K562 (cell line): ENCODE measurements at regions not wholly inside any gene's neighbourhood (a gene's known extent, or its start where the extent isn't known, plus 50 kb on each side); places are given as distances from the start of the nearest gene placed in this dataset.

Source experiments
- ATAC-seq: fragments of 200-7000 bp; cut with Tn5 transposase; 3 replicates; pipeline ENCODE4 v1.9.1; 2020; ENCODE audit warnings: moderate library complexity
- BruUV-seq: library from RNA; stranded (reverse); fragments of 400-500 nt; replicated peaks from 2 replicates; lab custom pipeline; 2021; lab: Mats Ljungman, UMichigan
- CTCF ChIA-PET: fragments of 300-600 bp; formaldehyde crosslinking; extraction: SDS; loops from one replicate; lab custom pipeline; 2021; ENCODE audit warnings: low intra/inter-chr PET ratio; lab: Yijun Ruan, JAX
- POLR2A ChIA-PET: fragments of 300-600, 350-650 bp; sonication (Branson Sonifier 250); formaldehyde crosslinking; extraction: SDS; loops from one replicate; lab custom pipeline; 2021; ENCODE audit warnings: antibody characterized with exemption, inconsistent platforms; lab: Yijun Ruan, JAX
- DNase-seq, 4 experiments: peaks; one replicate each; pipeline versions ENCODE4 v3.0.0 to v3.0.0-alpha.2; 2011 to 2018; ENCODE audit warnings: low spot score in 3 of 4, mixed read lengths in 3 of 4; ENCODE audit errors: extremely low read depth in 1 of 4
- FAIRE-seq: peaks from 2 replicates; lab custom pipeline; 2011; peaks lifted over from hg19 to GRCh38; lab: Jason Lieb, UNC
- H2AFZ ChIP-seq: 2 replicates; pipeline ENCODE4 v1.6.0; 2011; ENCODE audit warnings: low read depth, low read length, control low read depth, inconsistent platforms
- H3K27ac ChIP-seq: fragments of 200-600 bp; 3 replicates; pipeline ENCODE4 v1.8.0; 2011; ENCODE audit warnings: low read depth, mild to moderate bottlenecking, control low read depth, inconsistent platforms, low read length, moderate library complexity, mixed read lengths; ENCODE audit errors: extremely low read depth
- H3K27me3 ChIP-seq, 2 experiments: fragments of 300-600 bp in 1 of 2; 2 replicates in 1 of 2; 3 replicates in 1 of 2; pipeline versions ENCODE4 v1.6.0 to v1.8.0; 2011; ENCODE audit warnings: inconsistent platforms in 2 of 2, low read length in 2 of 2, mild to moderate bottlenecking in 1 of 2, mixed read lengths in 1 of 2, moderate library complexity in 1 of 2; ENCODE audit not compliant: control insufficient read depth in 2 of 2, insufficient read depth in 2 of 2
- H3K36me3 ChIP-seq: fragments of 300-600 bp; 3 replicates; pipeline ENCODE4 v1.8.0; 2011; ENCODE audit warnings: mild to moderate bottlenecking, low read length, inconsistent platforms; ENCODE audit not compliant: control insufficient read depth, insufficient read depth
- H3K4me1 ChIP-seq, 2 experiments: fragments of 200-600 bp in 1 of 2; replicated peaks in 1 of 2; 2 replicates in 1 of 2; 3 replicates in 1 of 2; pipeline versions ENCODE4 v1.5.1 to v1.8.0; 2011; ENCODE audit warnings: inconsistent platforms in 2 of 2, low read length in 2 of 2, mild to moderate bottlenecking in 1 of 2, mixed read lengths in 1 of 2, moderate library complexity in 1 of 2; ENCODE audit not compliant: control insufficient read depth in 2 of 2, insufficient read depth in 2 of 2
- H3K4me2 ChIP-seq: 2 replicates; pipeline ENCODE4 v1.6.1; 2011; ENCODE audit warnings: low read length, control low read depth, inconsistent platforms, mixed read lengths; ENCODE audit not compliant: insufficient read depth
- H3K4me3 ChIP-seq: fragments of 200-600 bp; sonication (generic), shearing (Covaris generic); 2 replicates; pipeline ENCODE4 v1.5.1; 2016; ENCODE audit warnings: control low read depth, inconsistent platforms
- H3K79me2 ChIP-seq: fragments of 200-600 bp; 3 replicates; pipeline ENCODE4 v1.8.0; 2011; ENCODE audit warnings: low read length, inconsistent platforms; ENCODE audit not compliant: control insufficient read depth, insufficient read depth
- H3K9ac ChIP-seq, 2 experiments: 2 replicates each; pipeline versions ENCODE4 v1.6.0 to v1.6.1; 2011; ENCODE audit warnings: low read depth in 2 of 2, low read length in 2 of 2, control low read depth in 1 of 2, inconsistent platforms in 1 of 2, mild to moderate bottlenecking in 1 of 2, mixed read lengths in 1 of 2; ENCODE audit not compliant: insufficient read depth in 1 of 2
- H3K9me1 ChIP-seq: one replicate; pipeline ENCODE4 v1.6.0; 2011; ENCODE audit warnings: inconsistent platforms, mild to moderate bottlenecking, low read length, moderate library complexity; ENCODE audit not compliant: control insufficient read depth, insufficient read depth
- H3K9me3 ChIP-seq: replicated peaks from 2 replicates; pipeline ENCODE4 v1.5.1; 2011; ENCODE audit warnings: low read depth, low read length, inconsistent platforms; ENCODE audit not compliant: control insufficient read depth, insufficient read depth
- H4K20me1 ChIP-seq: replicated peaks from 2 replicates; pipeline ENCODE4 v1.6.1; 2011; ENCODE audit warnings: low read length, inconsistent platforms, mixed read lengths; ENCODE audit not compliant: control insufficient read depth, insufficient read depth
- GATA2 ChIP-seq: sonication (generic); formaldehyde crosslinking; IDR thresholded peaks from 2 replicates; pipeline ENCODE4 v1.4.0; 2020; ENCODE audit warnings: mild to moderate bottlenecking, missing genetic modification reagents
- HCFC1 ChIP-seq: IDR thresholded peaks from 2 replicates; pipeline ENCODE4 v1.6.1; 2012; ENCODE audit warnings: low read depth, low read length, improper control_type of control experiment
- MIER1 ChIP-seq: fragments of 450-650 bp; IDR thresholded peaks from 2 replicates; pipeline ENCODE4 v1.6.1; 2016; ENCODE audit warnings: antibody characterized with exemption, mild to moderate bottlenecking, low read depth
- MTA2 ChIP-seq: fragments of 450-650 bp; IDR thresholded peaks from 2 replicates; pipeline ENCODE4 v1.6.1; 2016; ENCODE audit warnings: low read depth
- PYGO2 ChIP-seq: fragments of 450-650 bp; IDR thresholded peaks from 2 replicates; pipeline ENCODE4 v1.6.1; 2016; ENCODE audit warnings: mild to moderate bottlenecking, missing genetic modification characterization, moderate library complexity, missing compliant biosample characterization
- SP1 ChIP-seq: sonication (generic); formaldehyde crosslinking; IDR thresholded peaks from 2 replicates; pipeline ENCODE4 v1.8.1; 2022; ENCODE audit warnings: mild to moderate bottlenecking, missing genetic modification reagents
- STAT6 ChIP-seq: sonication (generic); formaldehyde crosslinking; IDR thresholded peaks from 2 replicates; pipeline ENCODE4 v1.8.1; 2023; ENCODE audit warnings: mild to moderate bottlenecking, missing genetic modification reagents
- WGBS: fragments of 100-300 bp; shearing (Covaris generic); methylation state at CpG from one replicate; pipeline ENCODE4 v1.1.6; 2016; ENCODE audit warnings: low coverage, mixed read lengths; ENCODE audit not compliant: insufficient coverage; ENCODE audit errors: missing lambda C conversion rate; 5-methylcytosine and 5-hydroxymethylcytosine counted together
- in situ Hi-C: fragments of 300-500 bp; cut with MboI; formaldehyde crosslinking; loops from 4 replicates; pipeline ENCODE4 v1.15.0; 2018; ENCODE audit warnings: inconsistent platforms, mixed read lengths
- intact Hi-C: fragments of 100-400 bp; cut with micrococcal nuclease; formaldehyde crosslinking; loops from 2 replicates; pipeline ENCODE4 v1.14.2; 2022
- TF ChIP-seq, protein P1 (sequence below): sonication (generic); formaldehyde crosslinking; IDR thresholded peaks from 2 replicates; pipeline ENCODE4 v1.9.0; 2022; ENCODE audit warnings: mild to moderate bottlenecking, missing genetic modification reagents
- TF ChIP-seq, protein P2 (sequence below): fragments of 250-450 bp; sonication (Bioruptor Pico); IDR thresholded peaks from 2 replicates; pipeline ENCODE4 v1.8.0; 2022; ENCODE audit warnings: inconsistent platforms

GRCh38 chr2:60385648-60386047, 167.8 kb downstream of the BCL11A start:
- TF ChIP-seq MTA2: no peak
- no peak for TF ChIP-seq HCFC1
- no peak for TF ChIP-seq GATA2 (CRISPR knock-in tag)
- no peak for TF ChIP-seq SP1 (CRISPR knock-in tag)
- TF ChIP-seq MIER1: no peak
- TF ChIP-seq PYGO2 (tag): no peak
- no peak for TF ChIP-seq STAT6 (CRISPR knock-in tag)
- TF ChIP-seq, protein P1, sequence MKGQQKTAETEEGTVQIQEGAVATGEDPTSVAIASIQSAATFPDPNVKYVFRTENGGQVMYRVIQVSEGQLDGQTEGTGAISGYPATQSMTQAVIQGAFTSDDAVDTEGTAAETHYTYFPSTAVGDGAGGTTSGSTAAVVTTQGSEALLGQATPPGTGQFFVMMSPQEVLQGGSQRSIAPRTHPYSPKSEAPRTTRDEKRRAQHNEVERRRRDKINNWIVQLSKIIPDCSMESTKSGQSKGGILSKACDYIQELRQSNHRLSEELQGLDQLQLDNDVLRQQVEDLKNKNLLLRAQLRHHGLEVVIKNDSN (CRISPR knock-in tag): no peak
- TF ChIP-seq, protein P2, sequence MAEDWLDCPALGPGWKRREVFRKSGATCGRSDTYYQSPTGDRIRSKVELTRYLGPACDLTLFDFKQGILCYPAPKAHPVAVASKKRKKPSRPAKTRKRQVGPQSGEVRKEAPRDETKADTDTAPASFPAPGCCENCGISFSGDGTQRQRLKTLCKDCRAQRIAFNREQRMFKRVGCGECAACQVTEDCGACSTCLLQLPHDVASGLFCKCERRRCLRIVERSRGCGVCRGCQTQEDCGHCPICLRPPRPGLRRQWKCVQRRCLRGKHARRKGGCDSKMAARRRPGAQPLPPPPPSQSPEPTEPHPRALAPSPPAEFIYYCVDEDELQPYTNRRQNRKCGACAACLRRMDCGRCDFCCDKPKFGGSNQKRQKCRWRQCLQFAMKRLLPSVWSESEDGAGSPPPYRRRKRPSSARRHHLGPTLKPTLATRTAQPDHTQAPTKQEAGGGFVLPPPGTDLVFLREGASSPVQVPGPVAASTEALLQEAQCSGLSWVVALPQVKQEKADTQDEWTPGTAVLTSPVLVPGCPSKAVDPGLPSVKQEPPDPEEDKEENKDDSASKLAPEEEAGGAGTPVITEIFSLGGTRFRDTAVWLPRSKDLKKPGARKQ (CRISPR knock-in tag): no peak
- CTCF ChIA-PET: no interaction called here
- Histone ChIP-seq H3K4me3 (no peak overlapping the region), H3K36me3 (no peaks in the 10 kb centered on the region), H3K27ac (no peak overlapping the region), H3K9ac (no peak overlapping the region), H3K9me3 (no peaks in the 10 kb centered on the region), H3K4me1 (no peaks in the 10 kb centered on the region), H3K4me2 (no peak overlapping the region), H3K27me3 (peaks cover 3 to 15% of the 10 kb centered on the region in 2 experiments; a peak in 3 of 5 replicates), H2AFZ (no peak overlapping the region), H3K79me2 (no peaks in the 10 kb centered on the region), H4K20me1 (no peaks in the 10 kb centered on the region), H3K9me1 (no peaks in the 10 kb centered on the region)
- intact Hi-C loops: no loop called here
- BruUV-seq: no TSS peak
- 0% methylated on average over 5 of the region's 5 CpGs for WGBS
- DNase-seq (no peak), FAIRE-seq (no peak), ATAC-seq (no peak)
- in situ Hi-C loops: no loop called here
- POLR2A ChIA-PET: no interaction called here
